SK-N-SH (cell line): ENCODE measurements at regions not wholly inside any gene's neighbourhood (a gene's known extent, or its start where the extent isn't known, plus 50 kb on each side); places are given as distances from the start of the nearest gene placed in this dataset.

Source experiments
- CTCF ChIA-PET: fragments of 300-600, 350-600 bp; formaldehyde crosslinking; extraction: SDS; loops from one replicate; lab custom pipeline; 2021; lab: Yijun Ruan, JAX
- POLR2A ChIA-PET: fragments of 350-600 bp; sonication (Branson Sonifier 250); formaldehyde crosslinking; extraction: SDS; loops from one replicate; lab custom pipeline; 2020; ENCODE audit warnings: antibody characterized with exemption, inconsistent platforms; lab: Yijun Ruan, JAX
- DNase-seq: peaks from one replicate; pipeline ENCODE4 v3.0.0; 2012
- H2AFZ ChIP-seq: fragments of 200-600 bp; sonication (generic); 2 replicates; pipeline ENCODE4 v1.8.1; 2016; ENCODE audit warnings: antibody characterized with exemption, mild to moderate bottlenecking, low read depth
- H3F3A ChIP-seq: fragments of 200-600 bp; sonication (generic); replicated peaks from 2 replicates; pipeline ENCODE3; 2016; ENCODE audit warnings: antibody characterized with exemption, mild to moderate bottlenecking; ENCODE audit not compliant: insufficient read depth
- H3K27ac ChIP-seq, 2 experiments: fragments of 200-500 bp in 1 of 2; fragments of 200-600 bp in 1 of 2; sonication (Bioruptor generic) in 1 of 2; sonication (generic), shearing (Covaris generic) in 1 of 2; 2 replicates each; pipeline versions ENCODE4 v1.5.1 to v1.6.1; 2014 to 2016; ENCODE audit warnings: low read depth in 2 of 2, inconsistent platforms in 1 of 2, low read length in 1 of 2, mild to moderate bottlenecking in 1 of 2, mixed read lengths in 1 of 2
- H3K27me3 ChIP-seq: fragments of 200-600 bp; sonication (generic), shearing (Covaris generic); 2 replicates; pipeline ENCODE4 v1.6.1; 2016; ENCODE audit warnings: mixed run types; ENCODE audit not compliant: insufficient read depth
- H3K36me3 ChIP-seq, 2 experiments: fragments of 200-500 bp in 1 of 2; fragments of 200-600 bp in 1 of 2; sonication (Bioruptor generic) in 1 of 2; sonication (generic) in 1 of 2; replicated peaks in 1 of 2; 2 replicates each; pipeline versions ENCODE3 to v1.5.1; 2014 to 2016; ENCODE audit warnings: low read length in 1 of 2, mild to moderate bottlenecking in 1 of 2; ENCODE audit not compliant: insufficient read depth in 2 of 2, control insufficient read depth in 1 of 2
- H3K4me1 ChIP-seq, 2 experiments: fragments of 200-500 bp in 1 of 2; fragments of 200-600 bp in 1 of 2; sonication (Bioruptor generic) in 1 of 2; sonication (generic), shearing (Covaris generic) in 1 of 2; 2 replicates each; pipeline versions ENCODE4 v1.5.1 to v1.6.1; 2014 to 2016; ENCODE audit warnings: low read depth in 1 of 2, low read length in 1 of 2, mixed run types in 1 of 2; ENCODE audit not compliant: insufficient read depth in 2 of 2, control insufficient read depth in 1 of 2
- H3K4me2 ChIP-seq: fragments of 200-600 bp; sonication (generic), shearing (Covaris generic); 2 replicates; pipeline ENCODE4 v1.6.1; 2017; ENCODE audit warnings: mixed run types
- H3K4me3 ChIP-seq, 2 experiments: fragments of 200-500 bp in 1 of 2; fragments of 200-600 bp in 1 of 2; sonication (Bioruptor generic) in 1 of 2; sonication (generic), shearing (Covaris generic) in 1 of 2; 2 replicates each; pipeline versions ENCODE4 v1.5.1 to v1.8.1; 2014 to 2016; ENCODE audit warnings: low read depth in 2 of 2, inconsistent platforms in 1 of 2, low read length in 1 of 2, mild to moderate bottlenecking in 1 of 2, mixed read lengths in 1 of 2, moderate library complexity in 1 of 2
- H3K79me2 ChIP-seq: fragments of 200-600 bp; sonication (generic); 2 replicates; pipeline ENCODE4 v1.8.1; 2017; ENCODE audit warnings: mild to moderate bottlenecking; ENCODE audit not compliant: insufficient read depth
- H3K9ac ChIP-seq: fragments of 200-600 bp; sonication (generic); 2 replicates; pipeline ENCODE4 v1.6.1; 2017; ENCODE audit warnings: mixed run types
- H3K9me2 ChIP-seq: fragments of 200-600 bp; sonication (generic); 2 replicates; pipeline ENCODE4 v1.6.1; 2017; ENCODE audit warnings: mixed run types
- H3K9me3 ChIP-seq: fragments of 200-600 bp; sonication (generic); 2 replicates; pipeline ENCODE4 v1.6.1; 2017; ENCODE audit warnings: mixed run types, mild to moderate bottlenecking, moderate library complexity
- H4K20me1 ChIP-seq: fragments of 200-600 bp; sonication (generic); 2 replicates; pipeline ENCODE4 v1.6.1; 2017; ENCODE audit warnings: mild to moderate bottlenecking, mixed run types; ENCODE audit not compliant: insufficient read depth
- CHD2 ChIP-seq: fragments of 150-350 bp; IDR thresholded peaks from 2 replicates; pipeline ENCODE4 v1.6.1; 2018; ENCODE audit warnings: low read length; ENCODE audit not compliant: partially characterized antibody
- CTCF ChIP-seq: fragments of 200-600 bp; sonication (generic); IDR thresholded peaks from 2 replicates; pipeline ENCODE4 v1.6.1; 2017; ENCODE audit warnings: antibody characterized with exemption, mild to moderate bottlenecking, moderate library complexity
- ELF1 ChIP-seq: IDR thresholded peaks from 2 replicates; pipeline ENCODE4 v1.4.0; 2012
- EZH2phosphoT487 ChIP-seq: fragments of 200-600 bp; sonication (generic); IDR thresholded peaks from 2 replicates; pipeline ENCODE4 v1.6.1; 2017; ENCODE audit warnings: low read depth, mixed run types, mild to moderate bottlenecking, antibody characterized with exemption, moderate library complexity, borderline replicate concordance
- FOXJ3 ChIP-seq: sonication (generic); formaldehyde crosslinking; IDR thresholded peaks from 2 replicates; pipeline ENCODE4 v1.5.1; 2020; ENCODE audit warnings: mild to moderate bottlenecking, missing genetic modification reagents
- GABPA ChIP-seq: IDR thresholded peaks from 2 replicates; pipeline ENCODE4 v1.4.0; 2012; ENCODE audit warnings: low read depth, mild to moderate bottlenecking
- IRF3 ChIP-seq: fragments of 150-350 bp; IDR thresholded peaks from 2 replicates; pipeline ENCODE4 v1.6.1; 2016; ENCODE audit warnings: mild to moderate bottlenecking, low read depth, low read length
- JUND ChIP-seq: IDR thresholded peaks from 2 replicates; pipeline ENCODE4 v1.4.0; 2012
- MAX ChIP-seq: IDR thresholded peaks from 2 replicates; pipeline ENCODE4 v1.4.0; 2012; ENCODE audit warnings: low read depth
- MEF2A ChIP-seq: IDR thresholded peaks from 2 replicates; pipeline ENCODE4 v1.4.0; 2012; ENCODE audit warnings: low read depth, borderline replicate concordance
- MXI1 ChIP-seq: IDR thresholded peaks from 2 replicates; pipeline ENCODE4 v1.6.1; 2012; ENCODE audit warnings: mild to moderate bottlenecking, low read depth, low read length, improper control_type of control experiment
- NFIC ChIP-seq: IDR thresholded peaks from 2 replicates; pipeline ENCODE4 v1.4.0; 2012; ENCODE audit warnings: borderline replicate concordance
- NRF1 ChIP-seq: IDR thresholded peaks from 2 replicates; pipeline ENCODE4 v1.6.1; 2012; ENCODE audit warnings: low read depth, mild to moderate bottlenecking, low read length
- PBX3 ChIP-seq: IDR thresholded peaks from 2 replicates; pipeline ENCODE4; 2012
- RCOR1 ChIP-seq: fragments of 150-350 bp; IDR thresholded peaks from 2 replicates; pipeline ENCODE4 v1.6.1; 2017; ENCODE audit warnings: antibody characterized with exemption, low read length
- RFX5 ChIP-seq: IDR thresholded peaks from 2 replicates; pipeline ENCODE4 v1.6.1; 2012; ENCODE audit warnings: mild to moderate bottlenecking, improper control_type of control experiment, low read length
- SMC3 ChIP-seq: IDR thresholded peaks from 2 replicates; pipeline ENCODE4 v1.6.1; 2012; ENCODE audit warnings: low read depth, low read length, improper control_type of control experiment
- TCF12 ChIP-seq: IDR thresholded peaks from 2 replicates; pipeline ENCODE4 v1.4.0; 2012
- USF2 ChIP-seq: fragments of 150-350 bp; IDR thresholded peaks from 2 replicates; pipeline ENCODE4 v1.6.1; 2017; ENCODE audit warnings: antibody characterized with exemption, low read length, low read depth, borderline replicate concordance
- ZBTB33 ChIP-seq: IDR thresholded peaks from 2 replicates; pipeline ENCODE4 v1.4.0; 2012; ENCODE audit warnings: low read depth, borderline replicate concordance
- WGBS: methylation state at CpG from one replicate; pipeline ENCODE4 v1.1.6; 2017; ENCODE audit warnings: low lambda C conversion rate; 5-methylcytosine and 5-hydroxymethylcytosine counted together

- no peak for TF ChIP-seq CTCF
- TF ChIP-seq NRF1: no peak
- no peak for TF ChIP-seq NFIC
- no peak for TF ChIP-seq JUND
- no peak for TF ChIP-seq IRF3
- no peak for TF ChIP-seq USF2
These were observed 258.1 kb upstream of the C1orf87 start (continued) for GRCh38 chr1:60331647-60332046.

- TF ChIP-seq NFIC (no peak), FOXJ3 (CRISPR knock-in tag) (no peak), EZH2phosphoT487 (no peak), CHD2 (no peak), MAX (no peak), CTCF (no peak), ZBTB33 (no peak), ELF1 (no peak), PBX3 (no peak), TCF12 (no peak), RCOR1 (no peak), RFX5 (no peak), USF2 (no peak), GABPA (no peak), IRF3 (no peak), MEF2A (no peak), SMC3 (no peak), MXI1 (no peak)
- WGBS: 33% methylated on average over 2 of the region's 2 CpGs
- ChIA-PET CTCF (no interaction called here), POLR2A (no interaction called here)
- Histone ChIP-seq H3K36me3 (no peaks in the 10 kb centered on the region), H4K20me1 (no peaks in the 10 kb centered on the region), H3K27ac (no peak overlapping the region), H3K9me2 (no peaks in the 10 kb centered on the region), H3K4me3 (no peak overlapping the region), H2AFZ (no peak overlapping the region), H3K4me1 (no peaks in the 10 kb centered on the region), H3F3A (no peaks in the 10 kb centered on the region), H3K9ac (no peak overlapping the region), H3K79me2 (no peaks in the 10 kb centered on the region), H3K4me2 (no peak overlapping the region), H3K9me3 (no peaks in the 10 kb centered on the region), H3K27me3 (no peaks in the 10 kb centered on the region)
- no peak for DNase-seq
These were observed 256.1 kb upstream of the C1orf87 start for GRCh38 chr1:60329651-60330050.
